22Rv1 (cell line): ENCODE measurements at regions not wholly inside any gene's neighbourhood (a gene's known extent, or its start where the extent isn't known, plus 50 kb on each side); places are given as distances from the start of the nearest gene placed in this dataset.

ENCODE experiments used
- ZFX ChIP-seq: fragments of 450-650 bp; IDR thresholded peaks from 2 replicates; pipeline ENCODE4 v1.6.1; 2017; ENCODE audit warnings: antibody characterized with exemption, borderline replicate concordance
- TF ChIP-seq, protein P1 (sequence below): fragments of 450-650 bp; IDR thresholded peaks from 2 replicates; pipeline ENCODE4 v1.5.1; 2017; ENCODE audit warnings: mild to moderate bottlenecking

GRCh38 chr5:33210978-33211377, 229.8 kb upstream of the TARS1 start:
- TF ChIP-seq, protein P1, sequence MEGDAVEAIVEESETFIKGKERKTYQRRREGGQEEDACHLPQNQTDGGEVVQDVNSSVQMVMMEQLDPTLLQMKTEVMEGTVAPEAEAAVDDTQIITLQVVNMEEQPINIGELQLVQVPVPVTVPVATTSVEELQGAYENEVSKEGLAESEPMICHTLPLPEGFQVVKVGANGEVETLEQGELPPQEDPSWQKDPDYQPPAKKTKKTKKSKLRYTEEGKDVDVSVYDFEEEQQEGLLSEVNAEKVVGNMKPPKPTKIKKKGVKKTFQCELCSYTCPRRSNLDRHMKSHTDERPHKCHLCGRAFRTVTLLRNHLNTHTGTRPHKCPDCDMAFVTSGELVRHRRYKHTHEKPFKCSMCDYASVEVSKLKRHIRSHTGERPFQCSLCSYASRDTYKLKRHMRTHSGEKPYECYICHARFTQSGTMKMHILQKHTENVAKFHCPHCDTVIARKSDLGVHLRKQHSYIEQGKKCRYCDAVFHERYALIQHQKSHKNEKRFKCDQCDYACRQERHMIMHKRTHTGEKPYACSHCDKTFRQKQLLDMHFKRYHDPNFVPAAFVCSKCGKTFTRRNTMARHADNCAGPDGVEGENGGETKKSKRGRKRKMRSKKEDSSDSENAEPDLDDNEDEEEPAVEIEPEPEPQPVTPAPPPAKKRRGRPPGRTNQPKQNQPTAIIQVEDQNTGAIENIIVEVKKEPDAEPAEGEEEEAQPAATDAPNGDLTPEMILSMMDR = no peak
- TF ChIP-seq ZFX = no peak
